ENCODE measurements at regions not wholly inside any gene's neighbourhood (a gene's known extent, or its start where the extent isn't known, plus 50 kb on each side); places are given as distances from the start of the nearest gene placed in this dataset.

DNA sequence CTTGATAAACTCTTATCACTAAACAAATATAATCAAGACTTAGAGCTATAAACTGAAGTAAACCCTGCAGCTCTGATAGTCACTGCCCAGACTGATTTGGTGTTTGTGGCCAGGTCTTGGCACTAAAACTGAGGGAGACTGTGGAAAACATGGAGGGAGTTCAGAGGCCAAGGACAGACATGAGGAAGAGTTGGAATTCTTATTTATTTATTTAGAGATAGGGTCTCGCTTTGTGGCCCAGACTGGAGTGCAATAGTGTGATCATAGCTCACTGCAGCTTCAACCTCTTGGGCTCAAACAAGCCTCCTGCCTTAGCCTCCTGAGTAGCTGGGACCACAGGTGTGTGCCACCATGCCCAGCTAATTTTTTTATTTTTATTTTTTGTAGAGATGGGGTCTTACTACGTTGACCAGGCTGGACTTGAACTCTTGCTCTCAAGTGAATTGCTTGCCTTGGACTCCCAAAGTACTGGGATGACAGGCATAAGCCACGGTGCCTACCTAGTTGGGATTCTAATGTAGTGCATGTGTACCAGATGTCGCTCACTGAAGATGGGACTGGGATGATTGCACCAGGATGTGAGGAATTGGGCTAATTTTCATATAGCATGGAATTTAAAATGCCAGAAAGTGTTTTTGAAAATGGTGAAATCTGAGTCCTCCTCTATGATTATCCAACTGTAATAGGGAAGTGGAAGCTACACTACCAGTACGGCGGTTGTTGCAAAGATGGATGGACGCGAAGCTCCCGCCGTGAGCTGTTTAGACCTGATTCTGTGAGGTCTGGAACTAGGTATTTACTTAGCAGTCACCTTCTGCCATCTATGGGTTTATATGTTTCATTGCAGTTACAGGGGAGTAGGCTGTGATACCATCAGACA, 52.7 kb upstream of the CTLA4 start (continued):
- no peak for TF ChIP-seq NFIC (IDR thresholded peaks at IDR 0.05; ENCODE audit: low read length)
- TF ChIP-seq KDM1A (CRISPR knock-in tag; IDR thresholded peaks at IDR 0.05), result no peak
- TF ChIP-seq REPIN1 (CRISPR knock-in tag; IDR thresholded peaks at IDR 0.05; ENCODE audit: borderline replicate concordance, low read depth), result peak; percentile 60; the same call in 1 of the 2 replicates
- TF ChIP-seq ZNF562 (CRISPR knock-in tag; IDR thresholded peaks at IDR 0.05; ENCODE audit: borderline replicate concordance), result no peak
- TF ChIP-seq MYNN (CRISPR knock-in tag; IDR thresholded peaks at IDR 0.05; ENCODE audit: low read depth), result no peak
- peak in 1 of 2 experiments; percentile 59; a peak in 2 of 4 replicates for TF ChIP-seq EP300 (IDR thresholded peaks at IDR 0.05; ENCODE audit: low read depth in 2 of 2, low read length in 2 of 2)
- no peak for TF ChIP-seq EP300 (CRISPR knock-in tag; IDR thresholded peaks at IDR 0.05; ENCODE audit: borderline replicate concordance)
- TF ChIP-seq ZKSCAN8 (CRISPR knock-in tag; IDR thresholded peaks at IDR 0.05; ENCODE audit: borderline replicate concordance), result peak; percentile 20; the same call in 1 of the 2 replicates
- no peak for TF ChIP-seq ZNF652 (CRISPR knock-in tag; IDR thresholded peaks at IDR 0.05; ENCODE audit: borderline replicate concordance, low read depth)
- no peak for TF ChIP-seq NCOA1 (CRISPR knock-in tag; IDR thresholded peaks at IDR 0.05)
- no peak for TF ChIP-seq SOX13 (IDR thresholded peaks at IDR 0.05)
- TF ChIP-seq SOX13 (CRISPR knock-in tag; conservative IDR thresholded peaks at IDR 0.05 in 1 of 2, IDR thresholded peaks at IDR 0.05 in 1 of 2), result no peak; a peak in 1 of 4 replicates
- TF ChIP-seq NCOR1 (IDR thresholded peaks at IDR 0.05; ENCODE audit: borderline replicate concordance, low read length), result no peak
- TF ChIP-seq ZNF605 (CRISPR knock-in tag; IDR thresholded peaks at IDR 0.05), result no peak
- TF ChIP-seq ZNF737 (CRISPR knock-in tag; IDR thresholded peaks at IDR 0.05; ENCODE audit: borderline replicate concordance), result no peak
- TF ChIP-seq ZBTB1 (CRISPR knock-in tag; IDR thresholded peaks at IDR 0.05; ENCODE audit: borderline replicate concordance), result no peak
- no peak for TF ChIP-seq ARHGAP35 (CRISPR knock-in tag; IDR thresholded peaks at IDR 0.05; ENCODE audit: borderline replicate concordance)
- TF ChIP-seq HNF4A (CRISPR knock-in tag; IDR thresholded peaks at IDR 0.05), result peak; percentile 83
- TF ChIP-seq ZNF207 (IDR thresholded peaks at IDR 0.05; ENCODE audit: borderline replicate concordance), result no peak
- TF ChIP-seq ZNF564 (CRISPR knock-in tag; IDR thresholded peaks at IDR 0.05), result no peak
- TF ChIP-seq, protein P1, sequence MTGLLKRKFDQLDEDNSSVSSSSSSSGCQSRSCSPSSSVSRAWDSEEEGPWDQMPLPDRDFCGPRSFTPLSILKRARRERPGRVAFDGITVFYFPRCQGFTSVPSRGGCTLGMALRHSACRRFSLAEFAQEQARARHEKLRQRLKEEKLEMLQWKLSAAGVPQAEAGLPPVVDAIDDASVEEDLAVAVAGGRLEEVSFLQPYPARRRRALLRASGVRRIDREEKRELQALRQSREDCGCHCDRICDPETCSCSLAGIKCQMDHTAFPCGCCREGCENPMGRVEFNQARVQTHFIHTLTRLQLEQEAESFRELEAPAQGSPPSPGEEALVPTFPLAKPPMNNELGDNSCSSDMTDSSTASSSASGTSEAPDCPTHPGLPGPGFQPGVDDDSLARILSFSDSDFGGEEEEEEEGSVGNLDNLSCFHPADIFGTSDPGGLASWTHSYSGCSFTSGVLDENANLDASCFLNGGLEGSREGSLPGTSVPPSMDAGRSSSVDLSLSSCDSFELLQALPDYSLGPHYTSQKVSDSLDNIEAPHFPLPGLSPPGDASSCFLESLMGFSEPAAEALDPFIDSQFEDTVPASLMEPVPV (CRISPR knock-in tag; IDR thresholded peaks at IDR 0.05), result no peak
- 0 out of 2 replicates have a peak, but pooled peaks have one; percentile 30 for TF ChIP-seq ZNF724P (CRISPR knock-in tag; IDR thresholded peaks at IDR 0.05; ENCODE audit: borderline replicate concordance)
- TF ChIP-seq KLF11 (CRISPR knock-in tag; IDR thresholded peaks at IDR 0.05), result no peak; the same call in 1 of the 2 replicates
- TF ChIP-seq, protein P2, sequence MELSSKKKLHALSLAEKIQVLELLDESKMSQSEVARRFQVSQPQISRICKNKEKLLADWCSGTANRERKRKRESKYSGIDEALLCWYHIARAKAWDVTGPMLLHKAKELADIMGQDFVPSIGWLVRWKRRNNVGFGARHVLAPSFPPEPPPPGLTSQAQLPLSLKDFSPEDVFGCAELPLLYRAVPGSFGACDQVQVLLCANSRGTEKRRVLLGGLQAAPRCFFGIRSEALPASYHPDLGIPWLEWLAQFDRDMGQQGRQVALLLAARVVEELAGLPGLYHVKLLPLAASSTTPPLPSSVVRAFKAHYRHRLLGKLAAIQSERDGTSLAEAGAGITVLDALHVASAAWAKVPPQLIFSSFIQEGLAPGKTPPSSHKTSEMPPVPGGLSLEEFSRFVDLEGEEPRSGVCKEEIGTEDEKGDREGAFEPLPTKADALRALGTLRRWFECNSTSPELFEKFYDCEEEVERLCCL (CRISPR knock-in tag; IDR thresholded peaks at IDR 0.05; ENCODE audit: borderline replicate concordance), result no peak
- peak; percentile 29 for TF ChIP-seq ASH2L (IDR thresholded peaks at IDR 0.05; ENCODE audit: insufficient read length, low read depth, low read length)
- TF ChIP-seq ZNF329 (CRISPR knock-in tag; IDR thresholded peaks at IDR 0.05; ENCODE audit: low read depth), result no peak; the same call in 1 of the 2 replicates
- TF ChIP-seq ZSCAN22 (CRISPR knock-in tag; IDR thresholded peaks at IDR 0.05), result no peak
- TF ChIP-seq, protein P3, sequence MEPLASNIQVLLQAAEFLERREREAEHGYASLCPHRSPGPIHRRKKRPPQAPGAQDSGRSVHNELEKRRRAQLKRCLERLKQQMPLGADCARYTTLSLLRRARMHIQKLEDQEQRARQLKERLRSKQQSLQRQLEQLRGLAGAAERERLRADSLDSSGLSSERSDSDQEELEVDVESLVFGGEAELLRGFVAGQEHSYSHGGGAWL (CRISPR knock-in tag; IDR thresholded peaks at IDR 0.05), result no peak

Measured in HepG2 (cell line).